Amniotic stem cell (primary cell): ENCODE measurements at regions not wholly inside any gene's neighbourhood (a gene's known extent, or its start where the extent isn't known, plus 50 kb on each side); places are given as distances from the start of the nearest gene placed in this dataset.
"Not testable (repeated sequence)": the region's sequence is repeated elsewhere in the genome, so short reads cannot be mapped to it uniquely, and the experiment has no call there.

Experiments
- DNase-seq: peaks from one replicate; lab custom pipeline; 2025; lab: John Stamatoyannopoulos, UW

- DNase-seq, result no peak
Observed at GRCh38 chr14:58730792-58731464, 93.2 kb downstream of the DACT1 start.

- peak; percentile 79 for DNase-seq
Observed at GRCh38 chr14:58731465-58732293, 93.9 kb downstream of the DACT1 start.

GRCh38 chr14:58732387-58732786 lies 94.6 kb downstream of the DACT1 start:
- no peak for DNase-seq

- DNase-seq, result no peak
Observed at GRCh38 chr14:58733451-58734208, 95.9 kb downstream of the DACT1 start.

- no peak for DNase-seq
Observed at GRCh38 chr14:58735596-58735995, 97.8 kb downstream of the DACT1 start.

- DNase-seq, result no peak
Observed at GRCh38 chr14:58736606-58737005, 98.8 kb downstream of the DACT1 start.

- DNase-seq, result no peak
Observed at GRCh38 chr14:58737511-58737910, 99.7 kb downstream of the DACT1 start.

GRCh38 chr14:58738189-58738836 lies 100.6 kb downstream of the DACT1 start:
- DNase-seq, result peak; percentile 46

GRCh38 chr14:58738876-58739275 lies 101.1 kb downstream of the DACT1 start:
- no peak for DNase-seq

- DNase-seq, result no peak
Observed at GRCh38 chr14:58739674-58740073, 101.9 kb downstream of the DACT1 start.

GRCh38 chr14:58740379-58740935 lies 102.7 kb downstream of the DACT1 start:
- no peak for DNase-seq

- DNase-seq, result no peak
Observed at GRCh38 chr14:58744801-58745394, 107.1 kb downstream of the DACT1 start.

GRCh38 chr14:58746261-58746660 lies 108.5 kb downstream of the DACT1 start:
- DNase-seq, result no peak

- no peak for DNase-seq
Observed at GRCh38 chr14:58746701-58747100, 108.9 kb downstream of the DACT1 start.

GRCh38 chr14:58747181-58747580 lies 109.4 kb downstream of the DACT1 start:
- no peak for DNase-seq

- not testable (repeated sequence) for DNase-seq
Observed at GRCh38 chr14:58748251-58748650, 110.5 kb downstream of the DACT1 start.

GRCh38 chr14:58749066-58749669 lies 111.4 kb downstream of the DACT1 start:
- peak; percentile 26 for DNase-seq

GRCh38 chr14:58750321-58751269 lies 112.8 kb downstream of the DACT1 start:
- DNase-seq, result no peak

GRCh38 chr14:58751788-58752187 lies 114.0 kb downstream of the DACT1 start:
- no peak for DNase-seq

GRCh38 chr14:58752289-58752688 lies 114.5 kb downstream of the DACT1 start:
- DNase-seq, result no peak
